IMR-90 (cell line): ENCODE measurements at regions not wholly inside any gene's neighbourhood (a gene's known extent, or its start where the extent isn't known, plus 50 kb on each side); places are given as distances from the start of the nearest gene placed in this dataset.

Source experiments
- ATAC-seq: fragments of 200-7000 bp; cut with Tn5 transposase; 2 replicates; pipeline ENCODE4 v1.9.1; 2020; ENCODE audit warnings: low read depth, mild to moderate bottlenecking, moderate library complexity
- BruUV-seq: library from RNA; stranded (reverse); fragments of 400-500 nt; replicated peaks from 2 replicates; lab custom pipeline; 2021; lab: Mats Ljungman, UMichigan
- CTCF ChIA-PET: fragments of 300-600 bp; formaldehyde crosslinking; extraction: SDS; loops from one replicate; lab custom pipeline; 2021; ENCODE audit warnings: antibody characterized with exemption; lab: Yijun Ruan, JAX
- POLR2A ChIA-PET: fragments of 300-600 bp; sonication (Branson Sonifier 250); formaldehyde crosslinking; loops from one replicate; lab custom pipeline; 2022; ENCODE audit warnings: antibody characterized with exemption; ENCODE audit not compliant: unreplicated experiment; lab: Charles Lee
- DNase-seq: peaks from one replicate; pipeline ENCODE4 v3.0.0; 2013
- H2AFZ ChIP-seq: replicated peaks from 2 replicates; pipeline ENCODE3; 2013; ENCODE audit warnings: low read length, mild to moderate bottlenecking; ENCODE audit not compliant: poor library complexity
- H2AK5ac ChIP-seq: 2 replicates; pipeline ENCODE4 v1.6.1; 2013; ENCODE audit warnings: low read depth, low read length, inconsistent platforms
- H2AK9ac ChIP-seq: replicated peaks from 2 replicates; pipeline ENCODE3; 2013; ENCODE audit warnings: mild to moderate bottlenecking, low read depth, low read length, moderate library complexity; ENCODE audit not compliant: poor library complexity
- H2BK120ac ChIP-seq: 2 replicates; pipeline ENCODE4 v1.6.1; 2013; ENCODE audit warnings: low read depth, low read length, inconsistent platforms
- H2BK15ac ChIP-seq: 3 replicates; pipeline ENCODE4 v1.6.1; 2013; ENCODE audit warnings: low read depth, low read length, inconsistent platforms
- H2BK20ac ChIP-seq: 2 replicates; pipeline ENCODE4 v1.6.1; 2013; ENCODE audit warnings: low read depth, mild to moderate bottlenecking, inconsistent platforms, low read length, moderate library complexity
- H2BK5ac ChIP-seq: 2 replicates; pipeline ENCODE4 v1.6.1; 2013; ENCODE audit warnings: mild to moderate bottlenecking, low read depth, low read length, inconsistent platforms; ENCODE audit not compliant: poor library complexity, severe bottlenecking
- H3K14ac ChIP-seq: replicated peaks from 2 replicates; pipeline ENCODE4 v1.6.1; 2013; ENCODE audit warnings: low read depth, low read length, inconsistent platforms
- H3K18ac ChIP-seq: 2 replicates; pipeline ENCODE4 v1.6.1; 2013; ENCODE audit warnings: low read depth, low read length, control low read depth
- H3K23ac ChIP-seq: 2 replicates; pipeline ENCODE4 v1.6.1; 2013; ENCODE audit warnings: low read depth, low read length, inconsistent platforms
- H3K27ac ChIP-seq: 2 replicates; pipeline ENCODE4 v1.5.1; 2013; ENCODE audit warnings: mild to moderate bottlenecking, control low read depth, low read length; ENCODE audit not compliant: insufficient read depth
- H3K27me3 ChIP-seq: 2 replicates; pipeline ENCODE4 v1.6.1; 2013; ENCODE audit warnings: low read length; ENCODE audit not compliant: control insufficient read depth, insufficient read depth
- H3K36me3 ChIP-seq: 2 replicates; pipeline ENCODE4 v1.6.1; 2013; ENCODE audit warnings: low read length, mixed read lengths; ENCODE audit not compliant: control insufficient read depth, insufficient read depth
- H3K4ac ChIP-seq: 2 replicates; pipeline ENCODE4 v1.6.1; 2013; ENCODE audit warnings: low read depth, low read length, inconsistent platforms
- H3K4me1 ChIP-seq: 2 replicates; pipeline ENCODE4 v1.6.1; 2013; ENCODE audit warnings: low read length, mixed read lengths; ENCODE audit not compliant: control insufficient read depth, insufficient read depth
- H3K4me2 ChIP-seq: 2 replicates; pipeline ENCODE4 v1.6.1; 2013; ENCODE audit warnings: low read depth, mild to moderate bottlenecking, control low read depth, low read length, moderate library complexity
- H3K4me3 ChIP-seq: 2 replicates; pipeline ENCODE4 v1.5.1; 2013; ENCODE audit warnings: low read depth, mild to moderate bottlenecking, control low read depth, low read length, moderate library complexity; ENCODE audit not compliant: insufficient read depth
- H3K56ac ChIP-seq: 2 replicates; pipeline ENCODE4 v1.6.1; 2013; ENCODE audit warnings: low read length, inconsistent platforms; ENCODE audit not compliant: insufficient read depth; ENCODE audit errors: extremely low read depth
- H3K79me1 ChIP-seq, 2 experiments: 2 replicates each; pipeline ENCODE4 v1.6.1; 2013; ENCODE audit warnings: low read length in 2 of 2, inconsistent platforms in 1 of 2, low read depth in 1 of 2
- H3K9ac ChIP-seq: 2 replicates; pipeline ENCODE4 v1.6.1; 2013; ENCODE audit warnings: low read depth, low read length, control low read depth
- H3K9me1 ChIP-seq: 2 replicates; pipeline ENCODE4 v1.6.1; 2013; ENCODE audit warnings: low read length, inconsistent platforms; ENCODE audit not compliant: insufficient read depth
- H3K9me3 ChIP-seq: 2 replicates; pipeline ENCODE4 v1.6.1; 2013; ENCODE audit warnings: low read length; ENCODE audit not compliant: control insufficient read depth, insufficient read depth
- H4K20me1 ChIP-seq: 2 replicates; pipeline ENCODE4 v1.6.1; 2013; ENCODE audit warnings: low read length, inconsistent platforms; ENCODE audit not compliant: insufficient read depth
- H4K5ac ChIP-seq: 2 replicates; pipeline ENCODE4 v1.6.1; 2013; ENCODE audit warnings: mild to moderate bottlenecking, low read depth, low read length, control low read depth
- H4K8ac ChIP-seq, 2 experiments: 2 replicates each; pipeline ENCODE4 v1.6.1; 2013; ENCODE audit warnings: low read depth in 2 of 2, low read length in 2 of 2, control low read depth in 1 of 2, inconsistent platforms in 1 of 2
- H4K91ac ChIP-seq: 2 replicates; pipeline ENCODE4 v1.6.1; 2013; ENCODE audit warnings: low read depth, low read length, inconsistent platforms; ENCODE audit not compliant: insufficient read depth
- BHLHE40 ChIP-seq: fragments of 150-350 bp; IDR thresholded peaks from 2 replicates; pipeline ENCODE4 v1.6.1; 2016; ENCODE audit warnings: mild to moderate bottlenecking, low read depth, low read length
- FOS ChIP-seq: fragments of 150-350 bp; IDR thresholded peaks from 2 replicates; pipeline ENCODE4 v1.6.1; 2016; ENCODE audit warnings: low read depth, low read length
- MAFK ChIP-seq: IDR thresholded peaks from 2 replicates; pipeline ENCODE4 v1.6.1; 2012; ENCODE audit warnings: low read depth, low read length, improper control_type of control experiment
- MAZ ChIP-seq: IDR thresholded peaks from 2 replicates; pipeline ENCODE4 v1.6.1; 2012; ENCODE audit warnings: low read depth, mild to moderate bottlenecking, low read length, improper control_type of control experiment, moderate library complexity, borderline replicate concordance
- MXI1 ChIP-seq: IDR thresholded peaks from 2 replicates; pipeline ENCODE4 v1.6.1; 2012; ENCODE audit warnings: low read depth, mild to moderate bottlenecking, low read length, moderate library complexity, borderline replicate concordance
- POLR2A ChIP-seq: IDR thresholded peaks from 2 replicates; pipeline ENCODE4 v1.6.1; 2012; ENCODE audit warnings: mild to moderate bottlenecking, low read depth, low read length
- RAD21 ChIP-seq: IDR thresholded peaks from 2 replicates; pipeline ENCODE4 v1.6.1; 2012; ENCODE audit warnings: low read length, improper control_type of control experiment
- RCOR1 ChIP-seq: IDR thresholded peaks from 2 replicates; pipeline ENCODE4 v1.6.1; 2012; ENCODE audit warnings: mild to moderate bottlenecking, low read length, improper control_type of control experiment; ENCODE audit not compliant: insufficient replicate concordance
- RFX5 ChIP-seq: IDR thresholded peaks from 2 replicates; pipeline ENCODE4 v1.8.0; 2012; ENCODE audit warnings: low read depth, mild to moderate bottlenecking, low read length, moderate library complexity
- WGBS, 2 experiments: methylation state at CpG; one replicate each; pipeline versions ENCODE4 v1.1.5 to v1.1.7; 2013; ENCODE audit warnings: missing lambda C conversion rate in 2 of 2; ENCODE audit not compliant: insufficient read length in 1 of 2; ENCODE audit errors: extremely low coverage in 2 of 2; 5-methylcytosine and 5-hydroxymethylcytosine counted together
- dilution Hi-C: fragments of 300-500 bp; cut with HindIII; formaldehyde crosslinking; loops from one replicate; pipeline ENCODE4 v1.14.3; 2018; ENCODE audit warnings: low sequenced_read_pairs; ENCODE audit not compliant: unreplicated experiment
- in situ Hi-C: fragments of 300-500 bp; cut with MboI; formaldehyde crosslinking; loops from 3 replicates; pipeline ENCODE4 v1.14.3; 2019; ENCODE audit warnings: low sequenced_read_pairs, inconsistent platforms, mixed read lengths
- intact Hi-C: fragments of 100-400 bp; cut with micrococcal nuclease; formaldehyde crosslinking; loops from 2 replicates; pipeline ENCODE4 v1.10.0; 2022
- TF ChIP-seq, protein P1 (sequence below): conservative IDR thresholded peaks from 2 replicates; pipeline ENCODE4 v1.5.1; 2012; ENCODE audit warnings: mild to moderate bottlenecking, low read depth, low read length, improper control_type of control experiment
- TF ChIP-seq, protein P2 (sequence below): fragments of 150-350 bp; IDR thresholded peaks from 2 replicates; pipeline ENCODE4 v1.6.1; 2016; ENCODE audit warnings: low read depth, mild to moderate bottlenecking, low read length, moderate library complexity, borderline replicate concordance

DNA sequence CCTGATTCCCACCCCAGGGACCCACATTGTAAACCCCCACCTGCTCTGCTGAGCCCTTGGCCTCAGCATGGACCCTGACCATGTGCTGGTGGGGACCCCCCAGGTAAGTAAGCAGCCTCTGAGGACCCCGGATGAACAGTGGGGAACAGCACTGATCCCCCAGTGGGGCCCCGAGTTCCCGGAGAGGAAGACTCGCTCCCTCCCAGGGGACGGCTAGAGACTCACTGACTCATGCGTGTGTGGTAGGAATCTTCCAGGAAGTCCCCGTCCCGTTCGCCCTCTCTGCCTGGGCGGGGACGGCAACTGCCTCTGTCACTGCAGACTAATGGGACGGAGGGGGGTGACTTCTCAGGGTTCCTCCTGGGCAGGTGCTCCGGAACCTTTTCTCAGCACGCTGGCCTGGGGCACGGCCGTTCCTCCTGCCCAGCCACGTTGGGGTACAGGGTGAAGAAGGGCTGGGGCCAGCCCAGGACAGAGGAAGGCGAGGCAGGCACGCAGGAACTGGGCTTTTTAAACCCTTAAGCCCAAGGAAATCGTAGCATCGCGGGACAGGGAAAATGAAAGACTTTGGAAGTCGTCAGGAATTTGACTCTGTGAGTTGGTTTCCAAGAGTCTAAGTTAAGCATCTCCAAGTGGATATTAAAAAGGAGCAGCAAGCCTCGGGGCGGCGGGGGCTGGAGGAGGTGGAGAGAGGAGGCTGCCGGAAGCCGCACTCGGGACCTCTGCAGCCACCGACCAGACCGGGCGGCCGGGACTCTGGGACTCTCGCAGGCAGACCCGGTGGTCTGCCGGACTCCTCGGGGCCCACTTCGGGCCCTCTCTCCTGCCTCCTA, 178.7 kb downstream of the SEC14L1 start:
- H2BK15ac ChIP-seq, result peak overlapping the region; percentile 100
- no peaks in the 10 kb centered on the region for H3K9me3 ChIP-seq
- H3K4ac ChIP-seq, result peak overlapping the region; percentile 84
- H3K9me1 ChIP-seq, result peaks cover 29% of the 10 kb centered on the region
- H4K5ac ChIP-seq, result peak overlapping the region; percentile 89
- H3K9ac ChIP-seq, result peak overlapping the region; percentile 65
- POLR2A ChIA-PET, result no interaction called here
- peaks cover 21 to 82% of the 10 kb centered on the region in 2 experiments for H3K79me1 ChIP-seq
- H3K14ac ChIP-seq, result peak overlapping the region; percentile 97
- H3K36me3 ChIP-seq, result no peaks in the 10 kb centered on the region
- DNase-seq (peak; percentile 86), ATAC-seq (peak; percentile 48)
- peaks cover 4% of the 10 kb centered on the region; the same call in 1 of the 2 replicates for H4K20me1 ChIP-seq
- peak overlapping the region; percentile 36; the same call in 1 of the 2 replicates for H3K4me3 ChIP-seq
- H3K4me2 ChIP-seq, result peak overlapping the region; percentile 79
- CTCF ChIA-PET, result no interaction called here
- H3K56ac ChIP-seq, result peak overlapping the region; percentile 70
- H3K18ac ChIP-seq, result peak overlapping the region; percentile 87
- peak overlapping the region; percentile 99 for H2BK20ac ChIP-seq
- TF ChIP-seq, protein P1, sequence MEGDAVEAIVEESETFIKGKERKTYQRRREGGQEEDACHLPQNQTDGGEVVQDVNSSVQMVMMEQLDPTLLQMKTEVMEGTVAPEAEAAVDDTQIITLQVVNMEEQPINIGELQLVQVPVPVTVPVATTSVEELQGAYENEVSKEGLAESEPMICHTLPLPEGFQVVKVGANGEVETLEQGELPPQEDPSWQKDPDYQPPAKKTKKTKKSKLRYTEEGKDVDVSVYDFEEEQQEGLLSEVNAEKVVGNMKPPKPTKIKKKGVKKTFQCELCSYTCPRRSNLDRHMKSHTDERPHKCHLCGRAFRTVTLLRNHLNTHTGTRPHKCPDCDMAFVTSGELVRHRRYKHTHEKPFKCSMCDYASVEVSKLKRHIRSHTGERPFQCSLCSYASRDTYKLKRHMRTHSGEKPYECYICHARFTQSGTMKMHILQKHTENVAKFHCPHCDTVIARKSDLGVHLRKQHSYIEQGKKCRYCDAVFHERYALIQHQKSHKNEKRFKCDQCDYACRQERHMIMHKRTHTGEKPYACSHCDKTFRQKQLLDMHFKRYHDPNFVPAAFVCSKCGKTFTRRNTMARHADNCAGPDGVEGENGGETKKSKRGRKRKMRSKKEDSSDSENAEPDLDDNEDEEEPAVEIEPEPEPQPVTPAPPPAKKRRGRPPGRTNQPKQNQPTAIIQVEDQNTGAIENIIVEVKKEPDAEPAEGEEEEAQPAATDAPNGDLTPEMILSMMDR, result no peak
- TF ChIP-seq POLR2A, result peak; percentile 41; the same call in 1 of the 2 replicates
- TF ChIP-seq MAFK, result no peak
- no peak for TF ChIP-seq RCOR1
- peak; percentile 74 for TF ChIP-seq FOS
- TF ChIP-seq RAD21, result no peak
- TF ChIP-seq MAZ, result peak; percentile 74; the same call in 1 of the 2 replicates
- no peak for TF ChIP-seq BHLHE40
- peak; percentile 80 for TF ChIP-seq RFX5
- TF ChIP-seq MXI1, result 0 out of 2 replicates have a peak, but pooled peaks have one; percentile 28
- TF ChIP-seq, protein P2, sequence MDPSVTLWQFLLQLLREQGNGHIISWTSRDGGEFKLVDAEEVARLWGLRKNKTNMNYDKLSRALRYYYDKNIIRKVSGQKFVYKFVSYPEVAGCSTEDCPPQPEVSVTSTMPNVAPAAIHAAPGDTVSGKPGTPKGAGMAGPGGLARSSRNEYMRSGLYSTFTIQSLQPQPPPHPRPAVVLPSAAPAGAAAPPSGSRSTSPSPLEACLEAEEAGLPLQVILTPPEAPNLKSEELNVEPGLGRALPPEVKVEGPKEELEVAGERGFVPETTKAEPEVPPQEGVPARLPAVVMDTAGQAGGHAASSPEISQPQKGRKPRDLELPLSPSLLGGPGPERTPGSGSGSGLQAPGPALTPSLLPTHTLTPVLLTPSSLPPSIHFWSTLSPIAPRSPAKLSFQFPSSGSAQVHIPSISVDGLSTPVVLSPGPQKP, result no peak
- 56% methylated on average over 22 of the region's 38 CpGs; no CpG with 5 or more reads in 1 of the 2 experiments for WGBS, 2 experiments
- H3K27ac ChIP-seq, result peak overlapping the region; percentile 96
- peak overlapping the region; percentile 98 for H2BK120ac ChIP-seq
- dilution Hi-C loops (no loop called here), in situ Hi-C loops (loop anchor here (5.0 kb wide), 1 partner anchor 108 kb away; no protein-coding TSS in a partner anchor), intact Hi-C loops (loop anchor here (5.0 kb wide), 1 partner anchor 232 kb away; no protein-coding TSS in a partner anchor)
- peak overlapping the region; percentile 91 for H2BK5ac ChIP-seq
- peak overlapping the region; percentile 98 for H2AK5ac ChIP-seq
- H4K8ac ChIP-seq, result peak overlapping the region; percentile 96
- no peaks in the 10 kb centered on the region for H3K27me3 ChIP-seq
- peak overlapping the region; percentile 76 for H2AFZ ChIP-seq
- peak overlapping the region; percentile 95 for H4K91ac ChIP-seq
- peak overlapping the region; percentile 95 for H3K23ac ChIP-seq
- peaks cover 59% of the 10 kb centered on the region for H3K4me1 ChIP-seq
- H2AK9ac ChIP-seq, result peak overlapping the region; percentile 93
- BruUV-seq, result TSS peak; percentile 67
